ENCODE measurements at regions not wholly inside any gene's neighbourhood (a gene's known extent, or its start where the extent isn't known, plus 50 kb on each side); places are given as distances from the start of the nearest gene placed in this dataset.

- Mint-ChIP-seq H3K4me1 (no peaks in the 10 kb centered on the region), H3K9me3 (ENCODE audit: insufficient read depth) (no peaks in the 10 kb centered on the region), H3K27me3 (no peaks in the 10 kb centered on the region), H3K4me3 (no peak overlapping the region), H3K27ac (no peak overlapping the region)
- WGBS (ENCODE audit: insufficient coverage), result no CpG with 5 or more reads among the region's 2 CpGs
- no peaks in the 10 kb centered on the region for H4K20me1 ChIP-seq (ENCODE audit: control insufficient read depth, insufficient read depth, low read length, poor library complexity, severe bottlenecking)
- H3K79me2 ChIP-seq (ENCODE audit: control insufficient read depth, insufficient read depth, low read length), result no peaks in the 10 kb centered on the region
- peaks cover 0 to 1% (median 0%) of the 10 kb centered on the region in 3 donors for H3K9me3 ChIP-seq (ENCODE audit: control extremely low read depth in 1 of 3, control insufficient read depth in 2 of 3, insufficient read depth in 1 of 3, low read length in 2 of 3)
- DNase-seq, result no peak
- intact Hi-C loops (cut with micrococcal nuclease), result no loop called here
- H3K9ac ChIP-seq (ENCODE audit: low read length), result no peak overlapping the region
- ATAC-seq (ENCODE audit: low read depth), result no peak
- H3K4me1 ChIP-seq (ENCODE audit: control insufficient read depth in 2 of 2, insufficient read depth in 2 of 2, low read length in 2 of 2), result no peaks in the 10 kb centered on the region
- ChIA-PET CTCF (no interaction called here), POLR2A (no interaction called here)
- no peaks in the 10 kb centered on the region for H3K36me3 ChIP-seq (replicated peaks in 1 of 2; ENCODE audit: control extremely low read depth in 1 of 2, control insufficient read depth in 1 of 2, extremely low read depth in 1 of 2, insufficient read depth in 2 of 2, low read length in 1 of 2)
- no peak overlapping the region for H3K4me3 ChIP-seq (ENCODE audit: control extremely low read depth in 1 of 5, extremely low read depth in 1 of 5, insufficient read depth in 1 of 5, low read depth in 2 of 5, low read length in 4 of 5)
- no peak overlapping the region for H3K27ac ChIP-seq (ENCODE audit: low read length in 2 of 2)
- TF ChIP-seq CTCF (IDR thresholded peaks at IDR 0.05) (no peak), EZH2 (IDR thresholded peaks at IDR 0.05; ENCODE audit: borderline replicate concordance, insufficient read depth, low read depth, low read length, poor library complexity, severe bottlenecking) (no peak)
- no peaks in the 10 kb centered on the region for H3K27me3 ChIP-seq (replicated peaks in 1 of 4; ENCODE audit: control extremely low read depth in 1 of 4, control insufficient read depth in 3 of 4, insufficient read depth in 4 of 4, low read length in 3 of 4)
- H3K4me2 ChIP-seq (replicated peaks; ENCODE audit: low read depth, low read length, poor library complexity, severe bottlenecking), result no peak overlapping the region
- no peak overlapping the region for H2AFZ ChIP-seq (ENCODE audit: insufficient read depth, low read depth, low read length, poor library complexity, severe bottlenecking)
Observed at GRCh38 chr21:27534206-27534605, 567.3 kb upstream of the ADAMTS5 start.

- Mint-ChIP-seq H3K27me3 (no peaks in the 10 kb centered on the region), H3K4me3 (no peak overlapping the region), H3K27ac (no peak overlapping the region), H3K4me1 (no peaks in the 10 kb centered on the region), H3K9me3 (ENCODE audit: insufficient read depth) (peaks cover 3% of the 10 kb centered on the region)
- DNase-seq, result no peak
- H3K4me2 ChIP-seq (replicated peaks; ENCODE audit: low read depth, low read length, poor library complexity, severe bottlenecking), result no peak overlapping the region
- no peaks in the 10 kb centered on the region for H3K4me1 ChIP-seq (ENCODE audit: control insufficient read depth in 2 of 2, insufficient read depth in 2 of 2, low read length in 2 of 2)
- no peaks in the 10 kb centered on the region for H3K36me3 ChIP-seq (replicated peaks in 1 of 2; ENCODE audit: control extremely low read depth in 1 of 2, control insufficient read depth in 1 of 2, extremely low read depth in 1 of 2, insufficient read depth in 2 of 2, low read length in 1 of 2)
- CTCF ChIA-PET, result no interaction called here
- intact Hi-C loops (cut with micrococcal nuclease), result no loop called here
- no peak overlapping the region for H2AFZ ChIP-seq (ENCODE audit: insufficient read depth, low read depth, low read length, poor library complexity, severe bottlenecking)
- no peaks in the 10 kb centered on the region for H3K79me2 ChIP-seq (ENCODE audit: control insufficient read depth, insufficient read depth, low read length)
- 90% methylated on average over 2 of the region's 6 CpGs for WGBS (ENCODE audit: insufficient coverage)
- POLR2A ChIA-PET, result no interaction called here
- no peaks in the 10 kb centered on the region for H4K20me1 ChIP-seq (ENCODE audit: control insufficient read depth, insufficient read depth, low read length, poor library complexity, severe bottlenecking)
- H3K9ac ChIP-seq (ENCODE audit: low read length), result no peak overlapping the region
- peaks cover 0 to 1% (median 0%) of the 10 kb centered on the region in 3 donors for H3K9me3 ChIP-seq (ENCODE audit: control extremely low read depth in 1 of 3, control insufficient read depth in 2 of 3, insufficient read depth in 1 of 3, low read length in 2 of 3)
- no peak for ATAC-seq (ENCODE audit: low read depth)
- no peak overlapping the region for H3K27ac ChIP-seq (ENCODE audit: low read length in 2 of 2)
- TF ChIP-seq CTCF (IDR thresholded peaks at IDR 0.05) (no peak), EZH2 (IDR thresholded peaks at IDR 0.05; ENCODE audit: borderline replicate concordance, insufficient read depth, low read depth, low read length, poor library complexity, severe bottlenecking) (no peak)
- H3K27me3 ChIP-seq (replicated peaks in 1 of 4; ENCODE audit: control extremely low read depth in 1 of 4, control insufficient read depth in 3 of 4, insufficient read depth in 4 of 4, low read length in 3 of 4), result no peaks in the 10 kb centered on the region
- H3K4me3 ChIP-seq (ENCODE audit: control extremely low read depth in 1 of 5, extremely low read depth in 1 of 5, insufficient read depth in 1 of 5, low read depth in 2 of 5, low read length in 4 of 5), result no peak overlapping the region
Observed at GRCh38 chr21:27532076-27532475, 565.2 kb upstream of the ADAMTS5 start.
